Esophagus muscularis mucosa (tissue), 4 donors: ENCODE measurements at regions not wholly inside any gene's neighbourhood (a gene's known extent, or its start where the extent isn't known, plus 50 kb on each side); places are given as distances from the start of the nearest gene placed in this dataset.

Source experiments
- EP300 ChIP-seq: sonication (generic); formaldehyde crosslinking; IDR thresholded peaks from one replicate; pipeline ENCODE4 v1.6.1; 2017; ENCODE audit warnings: antibody characterized with exemption
- POLR2A ChIP-seq: fragments of 450-650 bp; IDR thresholded peaks from one replicate; pipeline ENCODE4 v1.6.1; 2017; ENCODE audit warnings: antibody characterized with exemption, moderate library complexity, mild to moderate bottlenecking, low read depth
- POLR2AphosphoS5 ChIP-seq, 2 donors: sonication (generic); formaldehyde crosslinking; IDR thresholded peaks; one replicate each; pipeline ENCODE4 v1.6.1; 2017; ENCODE audit warnings: antibody characterized with exemption in 2 of 2
- TF ChIP-seq, protein P1 (sequence below), 3 experiments: fragments of 200-600 bp in 2 of 3; fragments of 450-650 bp in 1 of 3; sonication (generic) in 2 of 3; IDR thresholded peaks; one replicate each; pipeline ENCODE4 v1.5.1; 2017 to 2019; ENCODE audit warnings: antibody characterized with exemption in 3 of 3, mild to moderate bottlenecking in 2 of 3, moderate library complexity in 1 of 3

- TF ChIP-seq EP300 (no peak), POLR2AphosphoS5 (IDR thresholded peaks at IDR 0.05) (no peak), POLR2A (no peak)
- TF ChIP-seq, protein P1, sequence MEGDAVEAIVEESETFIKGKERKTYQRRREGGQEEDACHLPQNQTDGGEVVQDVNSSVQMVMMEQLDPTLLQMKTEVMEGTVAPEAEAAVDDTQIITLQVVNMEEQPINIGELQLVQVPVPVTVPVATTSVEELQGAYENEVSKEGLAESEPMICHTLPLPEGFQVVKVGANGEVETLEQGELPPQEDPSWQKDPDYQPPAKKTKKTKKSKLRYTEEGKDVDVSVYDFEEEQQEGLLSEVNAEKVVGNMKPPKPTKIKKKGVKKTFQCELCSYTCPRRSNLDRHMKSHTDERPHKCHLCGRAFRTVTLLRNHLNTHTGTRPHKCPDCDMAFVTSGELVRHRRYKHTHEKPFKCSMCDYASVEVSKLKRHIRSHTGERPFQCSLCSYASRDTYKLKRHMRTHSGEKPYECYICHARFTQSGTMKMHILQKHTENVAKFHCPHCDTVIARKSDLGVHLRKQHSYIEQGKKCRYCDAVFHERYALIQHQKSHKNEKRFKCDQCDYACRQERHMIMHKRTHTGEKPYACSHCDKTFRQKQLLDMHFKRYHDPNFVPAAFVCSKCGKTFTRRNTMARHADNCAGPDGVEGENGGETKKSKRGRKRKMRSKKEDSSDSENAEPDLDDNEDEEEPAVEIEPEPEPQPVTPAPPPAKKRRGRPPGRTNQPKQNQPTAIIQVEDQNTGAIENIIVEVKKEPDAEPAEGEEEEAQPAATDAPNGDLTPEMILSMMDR (IDR thresholded peaks at IDR 0.05): no peak
These were observed 176.2 kb upstream of the ZC3H15 start for GRCh38 chr2:186309901-186310300.
